ENCODE measurements at regions not wholly inside any gene's neighbourhood (a gene's known extent, or its start where the extent isn't known, plus 50 kb on each side); places are given as distances from the start of the nearest gene placed in this dataset.

- TF ChIP-seq ZFP36 (IDR thresholded peaks at IDR 0.05; ENCODE audit: borderline replicate concordance, partially characterized antibody) (no peak), REST (IDR thresholded peaks at IDR 0.05) (no peak), POLR2A (IDR thresholded peaks at IDR 0.05; ENCODE audit: low read length) (no peak), CTCF (IDR thresholded peaks at IDR 0.05) (no peak), PHF8 (IDR thresholded peaks at IDR 0.05; ENCODE audit: borderline replicate concordance, low read depth) (no peak)
These were observed 495.7 kb downstream of the SLITRK1 start for GRCh38 chr13:83386609-83387008.

All from A549 (cell line).